Lung (tissue), 11 donors: ENCODE measurements at regions not wholly inside any gene's neighbourhood (a gene's known extent, or its start where the extent isn't known, plus 50 kb on each side); places are given as distances from the start of the nearest gene placed in this dataset.

Experiments
- ATAC-seq: fragments of 200-7000 bp; cut with Tn5 transposase; one replicate; pipeline ENCODE4 v1.9.1; 2020; ENCODE audit warnings: moderate number of reproducible peaks; ENCODE audit not compliant: insufficient read depth, low FRiP score
- DNase-seq, 3 donors: peaks; one replicate each; pipeline ENCODE4 v3.0.0-alpha.2; 2013 to 2017
- H3K27ac ChIP-seq, 2 donors: one replicate each; pipeline ENCODE4 v1.5.1; 2013; ENCODE audit warnings: mild to moderate bottlenecking in 2 of 2, moderate library complexity in 2 of 2, control low read depth in 1 of 2, inconsistent platforms in 1 of 2, low read depth in 1 of 2, low read length in 1 of 2
- H3K27me3 ChIP-seq, 3 donors: one replicate each; pipeline ENCODE4 v1.5.1; 2013; ENCODE audit warnings: low read length in 2 of 3; ENCODE audit not compliant: control insufficient read depth in 3 of 3, insufficient read depth in 3 of 3
- H3K36me3 ChIP-seq, 4 donors: one replicate each; pipeline ENCODE4 v1.5.1; 2013; ENCODE audit warnings: low read length in 4 of 4, mild to moderate bottlenecking in 1 of 4, moderate library complexity in 1 of 4; ENCODE audit not compliant: control insufficient read depth in 4 of 4, insufficient read depth in 4 of 4
- H3K4me1 ChIP-seq, 5 donors: one replicate each; pipeline ENCODE4 v1.5.1; 2013; ENCODE audit warnings: low read length in 5 of 5, mild to moderate bottlenecking in 2 of 5, moderate library complexity in 1 of 5; ENCODE audit not compliant: control insufficient read depth in 5 of 5, insufficient read depth in 5 of 5
- H3K4me3 ChIP-seq: one replicate; pipeline ENCODE4 v1.5.1; 2013; ENCODE audit warnings: mild to moderate bottlenecking, control low read depth, moderate library complexity
- H3K9ac ChIP-seq, 2 donors: one replicate each; pipeline ENCODE4 v1.5.1; 2013; ENCODE audit warnings: low read length in 2 of 2, control low read depth in 1 of 2; ENCODE audit not compliant: insufficient read depth in 1 of 2
- H3K9me3 ChIP-seq, 4 donors: one replicate each; pipeline ENCODE4 v1.5.1; 2013; ENCODE audit warnings: low read length in 3 of 4, mild to moderate bottlenecking in 1 of 4, moderate library complexity in 1 of 4; ENCODE audit not compliant: control insufficient read depth in 4 of 4, insufficient read depth in 3 of 4
- CTCF ChIP-seq: IDR thresholded peaks from 2 replicates; pipeline ENCODE4 v1.5.1; 2012; ENCODE audit warnings: mild to moderate bottlenecking; ENCODE audit errors: control extremely low read depth, extremely low read depth
- WGBS, 2 donors: extraction: QIAGEN DNeasy Blood & Tissue Kit; methylation state at CpG; one replicate each; pipeline ENCODE4 v1.1.7; 2013; 5-methylcytosine and 5-hydroxymethylcytosine counted together
- donor health status: control.
- donor health status: control.
- donor health status: Bipolar disorder and iron deficiency.
- donor health status: healthy.
- donor health status: DM: yes; HTN: yes; CAD: no.

DNA sequence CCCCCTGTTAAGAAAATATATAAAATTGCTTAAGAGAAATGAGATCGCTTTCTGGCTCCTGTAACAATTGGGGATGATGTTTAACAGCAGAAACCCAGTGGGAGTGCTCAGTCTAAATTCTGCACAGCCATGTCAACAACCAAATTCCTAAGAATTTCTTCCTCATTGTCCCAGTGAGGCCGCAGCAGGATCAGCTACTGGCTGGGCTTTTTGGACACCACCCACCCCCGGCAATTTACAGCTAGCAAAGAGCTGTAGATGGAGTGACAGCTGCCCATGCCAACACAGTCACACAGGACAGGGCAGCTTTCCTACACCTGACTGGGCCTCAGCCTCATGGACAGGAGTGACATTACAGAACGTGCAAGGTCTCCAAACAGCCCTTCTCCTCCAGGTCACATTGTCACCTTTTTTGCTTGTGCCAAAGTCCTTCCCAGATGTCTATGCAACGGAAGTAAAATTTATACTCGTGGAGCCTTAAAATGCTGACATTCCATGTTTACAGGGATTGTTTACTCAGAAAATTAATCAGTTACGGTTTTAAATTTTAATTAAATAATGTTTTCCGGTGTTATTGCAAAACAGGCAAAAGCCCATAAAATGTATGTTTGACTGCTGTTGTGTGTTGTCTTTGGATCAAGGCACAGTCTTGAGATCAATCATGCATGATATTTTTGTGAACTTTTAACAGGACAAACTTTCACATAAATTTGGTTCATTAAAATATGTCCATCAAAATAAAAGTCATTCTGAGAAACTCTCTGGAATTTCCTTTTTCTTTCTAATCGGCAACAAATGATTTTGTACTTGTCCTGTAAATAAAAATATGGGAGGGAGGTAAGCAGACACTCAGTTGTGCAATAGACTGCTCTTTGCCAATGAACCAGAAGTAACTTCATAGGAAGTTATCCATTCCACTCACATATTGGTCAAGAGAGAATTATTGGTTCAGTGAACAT, 943.2 kb downstream of the MCTP2 start:
- Histone ChIP-seq H3K9me3 (no peaks in the 10 kb centered on the region), H3K4me3 (no peak overlapping the region), H3K9ac (peak overlapping the region in 1 of 2 donors; percentile 17), H3K36me3 (no peaks in the 10 kb centered on the region), H3K27ac (peak overlapping the region in 1 of 2 donors; percentile 75), H3K27me3 (no peaks in the 10 kb centered on the region), H3K4me1 (peaks cover 0 to 32% (median 20%) of the 10 kb centered on the region in 5 donors)
- WGBS, 2 donors: 63 to 81% methylated on average over 9 of the region's 9 CpGs
- DNase-seq (peak; percentile 21 to 81 (median 69)), ATAC-seq (no peak)
- no peak for TF ChIP-seq CTCF

- Histone ChIP-seq H3K4me1 (peaks cover 0 to 19% (median 10%) of the 10 kb centered on the region in 5 donors), H3K9me3 (no peaks in the 10 kb centered on the region), H3K4me3 (no peak overlapping the region), H3K36me3 (no peaks in the 10 kb centered on the region), H3K9ac (no peak overlapping the region), H3K27me3 (no peaks in the 10 kb centered on the region), H3K27ac (no peak overlapping the region)
- DNase-seq (peak in 2 of 3 donors; percentile 22 to 53), ATAC-seq (no peak)
- TF ChIP-seq CTCF: no peak
- WGBS, 2 donors: 68 to 78% methylated on average over 3 of the region's 3 CpGs
Measured at GRCh38 chr15:95175914-95176658, 944.7 kb downstream of the MCTP2 start.

- Histone ChIP-seq H3K4me3 (no peak overlapping the region), H3K27ac (no peak overlapping the region), H3K9ac (no peak overlapping the region), H3K36me3 (no peaks in the 10 kb centered on the region), H3K4me1 (peaks cover 0 to 16% (median 10%) of the 10 kb centered on the region in 5 donors), H3K9me3 (no peaks in the 10 kb centered on the region), H3K27me3 (no peaks in the 10 kb centered on the region)
- WGBS, 2 donors: 75 to 87% methylated on average over 6 of the region's 6 CpGs
- no peak for TF ChIP-seq CTCF
- ATAC-seq: no peak
- no peak for DNase-seq
Measured at GRCh38 chr15:95176794-95177577, 945.6 kb downstream of the MCTP2 start.
